ENCODE measurements at regions not wholly inside any gene's neighbourhood (a gene's known extent, or its start where the extent isn't known, plus 50 kb on each side); places are given as distances from the start of the nearest gene placed in this dataset.

DNA sequence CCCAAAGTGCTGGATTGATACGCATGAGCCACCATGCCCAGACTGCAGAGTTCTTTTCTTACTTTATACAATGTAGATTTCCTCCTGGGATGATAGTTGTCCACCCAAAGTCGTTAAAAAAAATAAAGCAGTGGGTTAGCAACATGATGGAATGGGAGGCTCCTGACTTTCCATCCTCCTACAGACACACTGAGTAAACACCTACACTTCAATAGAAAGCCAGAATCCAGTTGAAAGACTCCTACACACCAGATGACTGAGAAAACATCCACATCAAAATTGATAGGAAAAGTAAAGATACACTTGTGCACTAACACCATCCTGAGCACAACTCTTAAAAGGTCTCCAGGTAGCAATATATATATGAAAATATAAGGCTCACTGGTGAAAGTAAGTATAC, 95.0 kb upstream of the TUT7 start:
- no peaks in the 10 kb centered on the region for H3K9me3 ChIP-seq (ENCODE audit: insufficient read depth, low read depth, low read length)
- no peak overlapping the region for H3K9ac ChIP-seq (ENCODE audit: low read depth, low read length, poor library complexity, severe bottlenecking)
- H3K36me3 ChIP-seq (ENCODE audit: insufficient read depth, low read length) = no peaks in the 10 kb centered on the region
- H3F3A ChIP-seq (ENCODE audit: low read depth) = no peaks in the 10 kb centered on the region
- H3K4me1 ChIP-seq (ENCODE audit: insufficient read depth, low read length, poor library complexity, severe bottlenecking) = no peaks in the 10 kb centered on the region
- H3K4me2 ChIP-seq (ENCODE audit: low read depth, low read length, poor library complexity, severe bottlenecking) = no peak overlapping the region
- H3K9me2 ChIP-seq (replicated peaks; ENCODE audit: low read depth, low read length) = no peaks in the 10 kb centered on the region
- H3K79me2 ChIP-seq (ENCODE audit: insufficient read depth, low read length) = no peaks in the 10 kb centered on the region
- no peak overlapping the region for H2AFZ ChIP-seq (ENCODE audit: low read length)
- H3K4me3 ChIP-seq (ENCODE audit: low read length, poor library complexity, severe bottlenecking) = no peak overlapping the region
- H3K27me3 ChIP-seq (ENCODE audit: insufficient read depth, low read length, poor library complexity, severe bottlenecking) = no peaks in the 10 kb centered on the region
- TF ChIP-seq EZH2phosphoT487 (IDR thresholded peaks at IDR 0.05; ENCODE audit: borderline replicate concordance) = no peak
- TF ChIP-seq, protein P1, sequence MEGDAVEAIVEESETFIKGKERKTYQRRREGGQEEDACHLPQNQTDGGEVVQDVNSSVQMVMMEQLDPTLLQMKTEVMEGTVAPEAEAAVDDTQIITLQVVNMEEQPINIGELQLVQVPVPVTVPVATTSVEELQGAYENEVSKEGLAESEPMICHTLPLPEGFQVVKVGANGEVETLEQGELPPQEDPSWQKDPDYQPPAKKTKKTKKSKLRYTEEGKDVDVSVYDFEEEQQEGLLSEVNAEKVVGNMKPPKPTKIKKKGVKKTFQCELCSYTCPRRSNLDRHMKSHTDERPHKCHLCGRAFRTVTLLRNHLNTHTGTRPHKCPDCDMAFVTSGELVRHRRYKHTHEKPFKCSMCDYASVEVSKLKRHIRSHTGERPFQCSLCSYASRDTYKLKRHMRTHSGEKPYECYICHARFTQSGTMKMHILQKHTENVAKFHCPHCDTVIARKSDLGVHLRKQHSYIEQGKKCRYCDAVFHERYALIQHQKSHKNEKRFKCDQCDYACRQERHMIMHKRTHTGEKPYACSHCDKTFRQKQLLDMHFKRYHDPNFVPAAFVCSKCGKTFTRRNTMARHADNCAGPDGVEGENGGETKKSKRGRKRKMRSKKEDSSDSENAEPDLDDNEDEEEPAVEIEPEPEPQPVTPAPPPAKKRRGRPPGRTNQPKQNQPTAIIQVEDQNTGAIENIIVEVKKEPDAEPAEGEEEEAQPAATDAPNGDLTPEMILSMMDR (conservative IDR thresholded peaks at IDR 0.05; ENCODE audit: low read length) = no peak
- H4K20me1 ChIP-seq (ENCODE audit: insufficient read depth, low read length, poor library complexity, severe bottlenecking) = no peaks in the 10 kb centered on the region

DNA sequence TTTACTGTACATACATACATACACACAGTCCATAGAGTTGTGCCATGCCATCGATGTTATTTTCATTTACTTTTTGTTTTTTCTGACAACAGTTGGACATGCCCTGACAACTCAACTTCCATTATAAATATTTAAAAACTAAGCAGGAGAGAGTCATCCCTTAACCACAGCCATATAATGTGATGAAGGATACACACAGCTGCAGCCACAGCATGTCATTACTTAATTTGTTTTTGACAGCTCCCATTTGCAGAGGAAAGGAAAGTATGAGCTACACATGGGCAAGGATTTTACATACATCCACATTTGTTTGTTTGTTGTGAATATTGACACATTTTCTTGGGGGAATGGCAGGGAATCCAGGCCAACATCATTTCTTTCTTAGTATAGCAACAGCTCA, 91.5 kb upstream of the TUT7 start:
- Histone ChIP-seq H3K9ac (ENCODE audit: low read depth, low read length, poor library complexity, severe bottlenecking) (no peak overlapping the region), H3K4me1 (ENCODE audit: insufficient read depth, low read length, poor library complexity, severe bottlenecking) (no peaks in the 10 kb centered on the region), H3K4me3 (ENCODE audit: low read length, poor library complexity, severe bottlenecking) (no peak overlapping the region), H3F3A (ENCODE audit: low read depth) (no peaks in the 10 kb centered on the region), H3K9me3 (ENCODE audit: insufficient read depth, low read depth, low read length) (no peaks in the 10 kb centered on the region), H3K4me2 (ENCODE audit: low read depth, low read length, poor library complexity, severe bottlenecking) (no peak overlapping the region), H2AFZ (ENCODE audit: low read length) (no peak overlapping the region), H3K79me2 (ENCODE audit: insufficient read depth, low read length) (no peaks in the 10 kb centered on the region), H3K9me2 (replicated peaks; ENCODE audit: low read depth, low read length) (no peaks in the 10 kb centered on the region), H3K36me3 (ENCODE audit: insufficient read depth, low read length) (no peaks in the 10 kb centered on the region), H4K20me1 (ENCODE audit: insufficient read depth, low read length, poor library complexity, severe bottlenecking) (no peaks in the 10 kb centered on the region), H3K27me3 (ENCODE audit: insufficient read depth, low read length, poor library complexity, severe bottlenecking) (no peaks in the 10 kb centered on the region)
- TF ChIP-seq EZH2phosphoT487 (IDR thresholded peaks at IDR 0.05; ENCODE audit: borderline replicate concordance) = no peak
- TF ChIP-seq, protein P1 (conservative IDR thresholded peaks at IDR 0.05; ENCODE audit: low read length) = no peak

DNA sequence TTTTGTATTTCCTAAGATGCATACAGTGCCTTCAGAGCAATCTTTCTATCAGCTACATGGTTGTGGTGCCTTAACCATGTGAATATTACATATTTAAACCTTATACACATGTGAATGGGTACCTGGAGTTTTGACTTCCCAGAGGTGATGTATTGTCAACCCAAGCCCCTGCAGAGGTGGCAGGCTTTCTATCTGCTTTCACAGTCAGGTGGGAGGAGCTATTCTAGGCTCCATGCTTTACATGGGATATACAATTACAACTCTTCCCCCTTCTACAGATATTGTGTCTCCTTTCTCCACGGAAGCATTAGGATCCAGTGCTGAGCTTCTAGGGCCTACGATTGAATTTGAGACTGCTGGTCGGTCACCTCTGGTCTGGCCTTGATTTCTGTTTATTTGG, 89.8 kb upstream of the TUT7 start:
- Histone ChIP-seq H3K4me2 (ENCODE audit: low read depth, low read length, poor library complexity, severe bottlenecking) (no peak overlapping the region), H2AFZ (ENCODE audit: low read length) (no peak overlapping the region), H4K20me1 (ENCODE audit: insufficient read depth, low read length, poor library complexity, severe bottlenecking) (no peaks in the 10 kb centered on the region), H3K79me2 (ENCODE audit: insufficient read depth, low read length) (no peaks in the 10 kb centered on the region), H3K4me1 (ENCODE audit: insufficient read depth, low read length, poor library complexity, severe bottlenecking) (no peaks in the 10 kb centered on the region), H3K9me3 (ENCODE audit: insufficient read depth, low read depth, low read length) (no peaks in the 10 kb centered on the region), H3F3A (ENCODE audit: low read depth) (no peaks in the 10 kb centered on the region), H3K27me3 (ENCODE audit: insufficient read depth, low read length, poor library complexity, severe bottlenecking) (no peaks in the 10 kb centered on the region), H3K4me3 (ENCODE audit: low read length, poor library complexity, severe bottlenecking) (no peak overlapping the region), H3K36me3 (ENCODE audit: insufficient read depth, low read length) (no peaks in the 10 kb centered on the region), H3K9ac (ENCODE audit: low read depth, low read length, poor library complexity, severe bottlenecking) (no peak overlapping the region), H3K9me2 (replicated peaks; ENCODE audit: low read depth, low read length) (no peaks in the 10 kb centered on the region)
- no peak for TF ChIP-seq EZH2phosphoT487 (IDR thresholded peaks at IDR 0.05; ENCODE audit: borderline replicate concordance)
- TF ChIP-seq, protein P1 (conservative IDR thresholded peaks at IDR 0.05; ENCODE audit: low read length) = no peak

All from Loucy (cell line).